OCI-LY1 (cell line): ENCODE measurements at regions not wholly inside any gene's neighbourhood (a gene's known extent, or its start where the extent isn't known, plus 50 kb on each side); places are given as distances from the start of the nearest gene placed in this dataset.

Source experiments
- H2AFZ ChIP-seq: fragments of 200-600 bp; sonication (generic), shearing (Covaris generic); 2 replicates; pipeline ENCODE4 v1.6.0; 2014; ENCODE audit warnings: antibody characterized with exemption, mild to moderate bottlenecking, low read length
- H3F3A ChIP-seq: fragments of 200-600 bp; sonication (generic), shearing (Covaris generic); 2 replicates; pipeline ENCODE4 v1.6.0; 2014; ENCODE audit warnings: mild to moderate bottlenecking, antibody characterized with exemption, low read length, moderate library complexity; ENCODE audit not compliant: insufficient read depth
- H3K27ac ChIP-seq: fragments of 200-600 bp; sonication (generic); 2 replicates; pipeline ENCODE4 v1.5.1; 2014; ENCODE audit warnings: low read length, mixed run types, mild to moderate bottlenecking, low read depth; ENCODE audit not compliant: poor library complexity, severe bottlenecking
- H3K27me3 ChIP-seq: fragments of 200-600 bp; sonication (generic); 2 replicates; pipeline ENCODE4 v1.6.0; 2014; ENCODE audit warnings: antibody characterized with exemption, mild to moderate bottlenecking, low read length, moderate library complexity; ENCODE audit not compliant: insufficient read depth
- H3K36me3 ChIP-seq: fragments of 200-600 bp; sonication (generic); 2 replicates; pipeline ENCODE4 v1.6.1; 2014; ENCODE audit warnings: mild to moderate bottlenecking, antibody characterized with exemption, low read length, moderate library complexity, mixed read lengths; ENCODE audit not compliant: insufficient read depth
- H3K4me1 ChIP-seq: fragments of 200-600 bp; sonication (generic); 2 replicates; pipeline ENCODE4 v1.5.1; 2014; ENCODE audit warnings: mild to moderate bottlenecking, low read length, moderate library complexity; ENCODE audit not compliant: insufficient read depth, severe bottlenecking
- H3K4me2 ChIP-seq: fragments of 200-600 bp; sonication (generic), shearing (Covaris generic); 2 replicates; pipeline ENCODE4 v1.6.1; 2014; ENCODE audit warnings: low read length
- H3K4me3 ChIP-seq: fragments of 200-600 bp; sonication (generic); 2 replicates; pipeline ENCODE4 v1.5.1; 2014; ENCODE audit warnings: low read length, low read depth, mild to moderate bottlenecking, mixed read lengths; ENCODE audit not compliant: poor library complexity, severe bottlenecking
- H3K79me2 ChIP-seq: fragments of 200-600 bp; shearing (Covaris generic); 2 replicates; pipeline ENCODE4 v1.6.1; 2016; ENCODE audit warnings: mixed run types, low read length, mixed read lengths; ENCODE audit not compliant: insufficient read depth
- H3K9ac ChIP-seq: fragments of 200-600 bp; sonication (generic), shearing (Covaris generic); 2 replicates; pipeline ENCODE4 v1.6.1; 2014; ENCODE audit warnings: mild to moderate bottlenecking, low read length, mixed read lengths
- H3K9me2 ChIP-seq: fragments of 200-600 bp; sonication (generic), shearing (Covaris generic); 2 replicates; pipeline ENCODE4 v1.6.1; 2014; ENCODE audit warnings: low read depth, mild to moderate bottlenecking, low read length, mixed read lengths
- H3K9me3 ChIP-seq: fragments of 200-600 bp; shearing (Covaris generic); 2 replicates; pipeline ENCODE4 v1.6.1; 2014; ENCODE audit warnings: low read length, mixed read lengths
- H4K20me1 ChIP-seq: fragments of 200-600 bp; sonication (generic), shearing (Covaris generic); 2 replicates; pipeline ENCODE4 v1.6.0; 2016; ENCODE audit warnings: mild to moderate bottlenecking, low read length; ENCODE audit not compliant: insufficient read depth
- CTCF ChIP-seq: fragments of 200-600 bp; sonication (generic), shearing (Covaris generic); IDR thresholded peaks from 2 replicates; pipeline ENCODE4 v1.5.1; 2017; ENCODE audit warnings: mild to moderate bottlenecking, antibody characterized with exemption, low read length, moderate library complexity, mixed read lengths
- EZH2 ChIP-seq: fragments of 200-600 bp; sonication (generic), shearing (Covaris generic); IDR thresholded peaks from 2 replicates; pipeline ENCODE4 v1.8.0; 2017; ENCODE audit warnings: borderline replicate concordance, mixed run types, mild to moderate bottlenecking, antibody characterized with exemption, low read length, moderate library complexity, mixed read lengths

GRCh38 chr4:111303806-111304205 is 680.9 kb upstream of the PITX2 start:
- Histone ChIP-seq H3K79me2 (no peaks in the 10 kb centered on the region), H3K4me2 (no peak overlapping the region), H3K9me2 (no peaks in the 10 kb centered on the region), H2AFZ (no peak overlapping the region), H3K36me3 (no peaks in the 10 kb centered on the region), H3K9ac (no peak overlapping the region), H3K9me3 (no peaks in the 10 kb centered on the region), H3K4me3 (no peak overlapping the region), H3F3A (no peaks in the 10 kb centered on the region), H3K4me1 (no peaks in the 10 kb centered on the region), H3K27me3 (no peaks in the 10 kb centered on the region), H4K20me1 (no peaks in the 10 kb centered on the region), H3K27ac (no peak overlapping the region)
- TF ChIP-seq EZH2 (no peak), CTCF (no peak)

DNA sequence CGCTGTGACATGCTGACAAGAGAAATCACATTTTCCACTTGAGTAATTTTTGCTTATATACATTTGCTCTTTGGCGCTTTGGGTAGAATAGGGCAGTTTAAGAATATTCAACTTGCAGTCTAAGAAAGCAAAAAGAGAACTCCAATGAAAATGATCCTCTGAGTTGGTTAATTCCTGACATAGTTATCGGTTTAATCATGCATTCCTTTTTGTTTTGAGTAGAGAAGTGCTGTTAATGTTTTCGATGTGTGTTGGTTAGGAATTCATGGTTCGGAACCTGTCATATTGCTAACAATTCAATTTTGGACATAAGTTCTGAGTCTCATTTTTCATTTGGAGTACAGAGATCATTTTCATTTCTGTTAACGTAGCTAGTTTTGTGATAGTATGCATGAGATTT is 700.6 kb upstream of the PITX2 start:
- Histone ChIP-seq H3K4me2 (no peak overlapping the region), H3K4me3 (no peak overlapping the region), H3K27ac (no peak overlapping the region), H4K20me1 (no peaks in the 10 kb centered on the region), H3K79me2 (no peaks in the 10 kb centered on the region), H3K9ac (no peak overlapping the region), H3K36me3 (no peaks in the 10 kb centered on the region), H3K9me3 (no peaks in the 10 kb centered on the region), H3K9me2 (no peaks in the 10 kb centered on the region), H3F3A (no peaks in the 10 kb centered on the region), H2AFZ (no peak overlapping the region), H3K4me1 (no peaks in the 10 kb centered on the region), H3K27me3 (no peaks in the 10 kb centered on the region)
- TF ChIP-seq EZH2: no peak
- no peak for TF ChIP-seq CTCF

DNA sequence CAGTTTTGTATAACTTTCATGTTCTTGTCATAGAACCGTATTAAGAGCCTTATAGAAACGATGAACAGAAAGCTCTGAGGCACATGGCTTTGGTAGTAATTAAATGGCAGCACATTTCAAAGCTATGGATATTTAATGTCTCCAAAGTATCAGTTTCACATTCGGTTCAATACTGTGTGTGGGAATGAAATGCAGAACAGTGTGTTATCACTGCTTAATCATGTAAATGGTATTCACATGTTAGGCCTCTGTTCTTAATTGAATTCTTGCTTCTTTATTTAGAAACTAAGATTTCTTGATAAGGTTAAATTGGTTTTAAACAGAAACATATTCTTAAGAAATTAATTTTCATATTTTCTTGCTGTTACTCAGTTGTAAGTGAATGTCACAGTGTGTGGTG is 701.0 kb upstream of the PITX2 start:
- Histone ChIP-seq H3K4me1 (no peaks in the 10 kb centered on the region), H3K9me2 (no peaks in the 10 kb centered on the region), H3K4me2 (no peak overlapping the region), H4K20me1 (no peaks in the 10 kb centered on the region), H3K36me3 (no peaks in the 10 kb centered on the region), H3F3A (no peaks in the 10 kb centered on the region), H3K27me3 (no peaks in the 10 kb centered on the region), H3K79me2 (no peaks in the 10 kb centered on the region), H3K9ac (no peak overlapping the region), H3K27ac (no peak overlapping the region), H3K9me3 (no peaks in the 10 kb centered on the region), H3K4me3 (no peak overlapping the region), H2AFZ (no peak overlapping the region)
- no peak for TF ChIP-seq CTCF
- no peak for TF ChIP-seq EZH2
